Ecto neural progenitor cell (in vitro differentiated cells): ENCODE measurements at regions not wholly inside any gene's neighbourhood (a gene's known extent, or its start where the extent isn't known, plus 50 kb on each side); places are given as distances from the start of the nearest gene placed in this dataset.

Experiments
- DNase-seq: peaks from one replicate; pipeline ENCODE4 v3.0.0-alpha.2; 2018; ENCODE audit warnings: low spot score

DNA sequence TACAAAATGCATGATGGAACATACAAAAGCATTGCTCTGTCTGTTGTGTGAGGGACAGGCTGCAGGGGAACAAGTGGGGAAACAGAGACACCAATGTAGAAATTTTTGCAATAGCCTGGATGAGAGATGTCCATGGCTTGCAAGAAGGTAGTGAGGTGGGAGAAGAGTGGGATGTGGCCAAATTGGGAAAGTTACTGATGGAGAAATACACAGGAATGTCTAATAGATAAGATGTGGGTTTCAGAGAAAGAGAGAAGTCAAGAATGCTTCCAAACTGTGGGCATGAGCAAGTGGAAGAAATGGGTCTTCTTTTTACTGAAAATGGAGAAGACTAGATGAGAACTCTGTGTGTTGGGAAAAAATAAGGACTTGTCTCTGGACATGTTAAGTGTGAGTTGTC lies 592.7 kb downstream of the TNS3 start:
- no peak for DNase-seq

GRCh38 chr7:46982928-46983327 lies 599.0 kb downstream of the TNS3 start:
- peak; percentile 56 for DNase-seq

GRCh38 chr7:46979439-46979838 lies 602.5 kb downstream of the TNS3 start:
- DNase-seq, result no peak

GRCh38 chr7:46975493-46975892 lies 606.4 kb downstream of the TNS3 start:
- no peak for DNase-seq

DNA sequence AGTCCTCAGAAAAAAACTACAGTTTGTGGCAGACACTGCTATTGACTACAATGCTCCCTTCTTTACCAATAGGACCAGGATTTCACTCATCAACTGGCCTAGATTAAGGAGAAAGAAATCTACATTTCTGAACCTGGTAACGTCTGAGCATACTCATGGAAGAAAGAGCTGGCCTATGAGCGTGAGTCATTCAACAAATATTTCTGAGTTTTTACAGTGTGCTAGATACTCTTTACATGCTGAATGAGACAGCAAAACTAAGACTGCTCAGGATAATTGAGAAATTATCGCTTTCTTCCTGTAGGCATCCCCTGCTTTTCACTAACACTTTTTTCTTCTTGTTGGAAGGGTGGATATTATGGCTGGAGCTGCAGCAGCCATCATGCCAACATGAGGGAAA lies 609.7 kb downstream of the TNS3 start:
- DNase-seq, result no peak

GRCh38 chr7:46970476-46970875 lies 611.4 kb downstream of the TNS3 start:
- DNase-seq, result no peak

- DNase-seq, result no peak
Observed at GRCh38 chr7:46970131-46970430, 611.8 kb downstream of the TNS3 start.

- DNase-seq, result no peak
Observed at GRCh38 chr7:46969303-46970130, 612.4 kb downstream of the TNS3 start.

DNA sequence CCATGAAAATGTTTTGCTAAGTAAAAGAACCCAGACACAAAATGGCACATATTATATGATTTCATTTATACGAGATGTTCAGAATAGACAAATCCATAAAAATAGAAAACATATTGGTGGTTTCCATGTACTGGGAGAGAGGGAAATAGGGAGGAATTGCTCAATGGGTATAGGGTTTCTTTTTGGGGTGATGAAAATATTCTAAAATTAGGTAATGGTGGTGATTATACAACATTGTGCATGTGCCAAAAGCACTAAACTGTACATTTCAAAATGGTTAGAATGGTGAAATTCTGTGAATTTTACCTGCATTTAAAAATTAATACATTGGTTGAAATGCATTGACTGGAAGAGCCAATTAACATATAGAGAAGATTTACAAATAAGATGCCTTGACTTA lies 613.9 kb downstream of the TNS3 start:
- DNase-seq, result no peak

- DNase-seq, result no peak
Observed at GRCh38 chr7:46963719-46964118, 618.2 kb downstream of the TNS3 start.

- no peak for DNase-seq
Observed at GRCh38 chr7:46960970-46961369, 620.9 kb downstream of the TNS3 start.

GRCh38 chr7:46957195-46957594 lies 624.7 kb downstream of the TNS3 start:
- DNase-seq, result no peak

GRCh38 chr7:46955531-46955930 lies 626.4 kb downstream of the TNS3 start:
- no peak for DNase-seq

- no peak for DNase-seq
Observed at GRCh38 chr7:46954181-46954580, 627.7 kb downstream of the TNS3 start.

DNA sequence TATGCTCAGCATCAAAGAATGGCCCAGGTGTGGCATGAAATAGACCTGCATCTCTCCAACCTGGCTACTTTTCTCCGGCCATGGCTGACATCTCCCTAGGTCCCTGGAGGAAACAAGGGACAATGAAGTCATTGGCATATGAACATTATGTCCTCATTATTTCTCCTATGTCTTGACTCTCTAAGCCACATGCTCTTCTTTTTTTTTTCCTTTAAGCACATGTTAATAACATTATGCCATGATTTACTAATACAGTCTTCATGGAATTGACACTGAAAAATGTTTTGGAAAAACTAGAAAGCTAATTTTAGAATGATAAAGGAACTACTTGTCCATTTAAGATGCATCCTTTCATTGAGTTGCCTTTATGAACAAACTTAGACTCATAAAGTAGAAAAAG lies 628.9 kb downstream of the TNS3 start:
- DNase-seq, result no peak

DNA sequence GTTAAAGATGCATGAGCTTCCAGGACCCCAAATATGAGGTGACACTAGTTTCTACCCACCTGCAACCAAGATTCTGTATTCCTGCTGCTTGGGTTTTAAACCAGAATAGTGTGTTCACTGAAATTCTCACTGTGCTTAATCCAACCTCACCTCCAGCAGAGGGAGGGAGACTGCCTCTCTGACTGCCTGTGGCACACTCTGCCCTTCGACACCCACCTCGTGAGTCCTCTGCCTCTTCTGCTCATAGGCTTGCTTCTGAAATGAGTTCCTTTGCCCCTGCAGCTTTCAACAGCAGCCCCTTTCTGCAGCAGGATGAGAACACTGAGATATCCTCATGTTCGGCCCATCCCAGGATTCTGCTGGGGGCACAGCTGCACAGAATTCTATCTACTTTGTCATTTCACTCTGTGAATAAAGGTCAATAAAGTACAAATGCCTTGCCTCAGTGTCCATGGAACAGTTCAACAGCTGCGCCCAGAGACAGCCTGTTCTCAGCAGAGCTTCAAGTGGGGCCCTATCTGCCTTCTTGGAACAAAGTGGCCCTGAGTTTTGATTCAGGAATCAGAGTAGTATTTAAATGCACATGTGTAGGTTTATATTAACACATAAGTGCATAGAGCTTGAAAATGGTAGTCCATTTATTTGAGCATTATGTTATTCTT lies 632.5 kb downstream of the TNS3 start:
- DNase-seq, result no peak

GRCh38 chr7:46948716-46949115 lies 633.2 kb downstream of the TNS3 start:
- no peak for DNase-seq

DNA sequence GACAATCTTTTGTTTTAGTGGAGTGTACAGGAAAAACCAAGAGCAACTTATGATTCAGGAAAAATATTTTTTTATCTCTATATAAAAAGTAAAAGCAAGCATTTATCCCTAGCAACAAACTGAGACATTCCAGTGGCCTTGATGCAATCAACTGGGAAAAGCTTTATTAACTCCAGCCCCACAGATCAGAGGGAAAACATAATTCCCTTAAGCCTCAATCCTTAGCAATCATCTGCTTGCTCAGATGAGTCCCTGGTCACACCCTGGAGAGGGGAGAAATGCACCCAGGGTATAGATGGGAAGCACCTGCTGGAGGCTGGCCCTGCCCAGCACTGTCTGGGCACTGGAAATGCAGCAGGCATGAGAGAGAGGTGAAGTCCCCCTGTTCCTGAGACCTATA lies 636.6 kb downstream of the TNS3 start:
- DNase-seq, result no peak

GRCh38 chr7:46943996-46944395 lies 637.9 kb downstream of the TNS3 start:
- no peak for DNase-seq

DNA sequence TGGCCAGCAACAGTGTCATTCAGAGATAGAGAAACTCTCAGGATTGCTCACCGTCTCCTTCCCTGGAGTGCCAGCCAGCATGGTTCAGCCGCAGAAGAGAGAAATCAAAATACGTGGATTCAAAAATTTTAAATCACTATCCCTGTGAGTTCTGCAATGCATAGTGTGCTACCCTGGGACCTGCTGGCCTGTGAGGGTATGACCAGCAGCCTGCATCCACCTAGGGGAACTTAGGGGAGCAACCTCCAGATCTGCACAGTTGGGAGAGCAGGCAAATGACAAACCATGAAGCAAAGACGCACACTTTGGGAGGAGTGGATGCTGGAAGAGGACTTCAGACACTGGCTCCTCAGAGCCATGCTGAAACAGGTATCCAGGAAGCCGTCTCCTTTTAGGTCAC lies 639.3 kb downstream of the TNS3 start:
- no peak for DNase-seq

GRCh38 chr7:46940178-46940577 lies 641.7 kb downstream of the TNS3 start:
- no peak for DNase-seq

GRCh38 chr7:46939558-46939957 lies 642.4 kb downstream of the TNS3 start:
- DNase-seq, result no peak

DNA sequence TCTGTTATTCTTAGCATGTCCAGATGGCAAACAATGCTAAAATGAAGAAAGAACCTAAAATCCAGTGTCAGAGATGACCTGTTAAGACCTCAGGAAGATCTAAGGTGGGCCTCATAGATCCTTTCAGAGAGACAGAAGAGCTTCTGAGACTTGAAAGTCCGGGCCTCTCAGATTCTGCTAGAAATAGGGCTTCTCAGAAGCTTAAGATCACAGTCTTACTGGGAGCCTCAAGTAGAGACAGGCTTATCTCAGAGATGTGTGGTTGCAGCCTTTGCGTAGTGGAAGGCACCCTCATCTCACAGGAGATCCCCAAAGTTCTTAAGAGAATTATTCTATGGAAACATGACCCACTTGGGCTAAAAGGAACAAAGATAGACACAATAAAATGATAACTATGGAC lies 642.8 kb downstream of the TNS3 start:
- no peak for DNase-seq

GRCh38 chr7:46937826-46938225 lies 644.1 kb downstream of the TNS3 start:
- DNase-seq, result no peak
